ENCODE measurements at regions not wholly inside any gene's neighbourhood (a gene's known extent, or its start where the extent isn't known, plus 50 kb on each side); places are given as distances from the start of the nearest gene placed in this dataset.

- TF ChIP-seq EZH2 (IDR thresholded peaks at IDR 0.05; ENCODE audit: borderline replicate concordance, low read depth, low read length, poor library complexity, severe bottlenecking) (no peak), CTCF (conservative IDR thresholded peaks at IDR 0.05; ENCODE audit: low read depth, low read length) (no peak)
- peaks cover 8% of the 10 kb centered on the region for H3K27me3 ChIP-seq (replicated peaks; ENCODE audit: insufficient read depth, low read depth, low read length, poor library complexity)
- no peak overlapping the region for H3K4me3 ChIP-seq (ENCODE audit: low read depth, low read length, poor library complexity, severe bottlenecking)
- no TSS peak for BruUV-seq (replicated peaks)
- H3K36me3 ChIP-seq (ENCODE audit: insufficient read depth, low read length, poor library complexity, severe bottlenecking): no peaks in the 10 kb centered on the region
- ChIA-PET CTCF (no interaction called here), POLR2A (ENCODE audit: low non-redundant PET) (no interaction called here)
- H3K4me1 ChIP-seq (ENCODE audit: insufficient read depth, low read length, poor library complexity, severe bottlenecking): no peaks in the 10 kb centered on the region
- intact Hi-C loops (cut with micrococcal nuclease; ENCODE audit: unreplicated experiment): no loop called here
- H3K9me3 ChIP-seq (ENCODE audit: low read depth, low read length, poor library complexity, severe bottlenecking): no peaks in the 10 kb centered on the region
- DNase-seq (ENCODE audit: low spot score): no peak
- no peak overlapping the region for H3K27ac ChIP-seq (ENCODE audit: low read depth, low read length, poor library complexity, severe bottlenecking)
These were observed 212.9 kb upstream of the SFSWAP start for GRCh38 chr12:131497966-131498365.

GRCh38 chr12:131499160-131499863 lies 211.6 kb upstream of the SFSWAP start:
- Histone ChIP-seq H3K27ac (ENCODE audit: low read depth, low read length, poor library complexity, severe bottlenecking) (no peak overlapping the region), H3K36me3 (ENCODE audit: insufficient read depth, low read length, poor library complexity, severe bottlenecking) (no peaks in the 10 kb centered on the region), H3K4me1 (ENCODE audit: insufficient read depth, low read length, poor library complexity, severe bottlenecking) (no peaks in the 10 kb centered on the region), H3K4me3 (ENCODE audit: low read depth, low read length, poor library complexity, severe bottlenecking) (no peak overlapping the region), H3K27me3 (replicated peaks; ENCODE audit: insufficient read depth, low read depth, low read length, poor library complexity) (peaks cover 8% of the 10 kb centered on the region), H3K9me3 (ENCODE audit: low read depth, low read length, poor library complexity, severe bottlenecking) (no peaks in the 10 kb centered on the region)
- intact Hi-C loops (cut with micrococcal nuclease; ENCODE audit: unreplicated experiment): no loop called here
- POLR2A ChIA-PET (ENCODE audit: low non-redundant PET): interaction anchor here (0.6 kb wide), 1 partner anchor 109 kb away, joined by 3 read pairs; no protein-coding TSS in a partner anchor
- TF ChIP-seq CTCF (conservative IDR thresholded peaks at IDR 0.05; ENCODE audit: low read depth, low read length) (no peak), EZH2 (IDR thresholded peaks at IDR 0.05; ENCODE audit: borderline replicate concordance, low read depth, low read length, poor library complexity, severe bottlenecking) (no peak)
- no TSS peak for BruUV-seq (replicated peaks)
- no peak for DNase-seq (ENCODE audit: low spot score)
- CTCF ChIA-PET: no interaction called here

- BruUV-seq (replicated peaks): no TSS peak
- ChIA-PET POLR2A (ENCODE audit: low non-redundant PET) (no interaction called here), CTCF (no interaction called here)
- H3K4me1 ChIP-seq (ENCODE audit: insufficient read depth, low read length, poor library complexity, severe bottlenecking): no peaks in the 10 kb centered on the region
- H3K4me3 ChIP-seq (ENCODE audit: low read depth, low read length, poor library complexity, severe bottlenecking): no peak overlapping the region
- no peak overlapping the region for H3K27ac ChIP-seq (ENCODE audit: low read depth, low read length, poor library complexity, severe bottlenecking)
- H3K27me3 ChIP-seq (replicated peaks; ENCODE audit: insufficient read depth, low read depth, low read length, poor library complexity): peaks cover 8% of the 10 kb centered on the region
- no peak for DNase-seq (ENCODE audit: low spot score)
- intact Hi-C loops (cut with micrococcal nuclease; ENCODE audit: unreplicated experiment): no loop called here
- H3K36me3 ChIP-seq (ENCODE audit: insufficient read depth, low read length, poor library complexity, severe bottlenecking): no peaks in the 10 kb centered on the region
- no peaks in the 10 kb centered on the region for H3K9me3 ChIP-seq (ENCODE audit: low read depth, low read length, poor library complexity, severe bottlenecking)
- no peak for TF ChIP-seq EZH2 (IDR thresholded peaks at IDR 0.05; ENCODE audit: borderline replicate concordance, low read depth, low read length, poor library complexity, severe bottlenecking)
- no peak for TF ChIP-seq CTCF (conservative IDR thresholded peaks at IDR 0.05; ENCODE audit: low read depth, low read length)
These were observed 211.1 kb upstream of the SFSWAP start for GRCh38 chr12:131499864-131500190.
